Hindlimb muscle (tissue), 1 donor: ENCODE measurements at regions not wholly inside any gene's neighbourhood (a gene's known extent, or its start where the extent isn't known, plus 50 kb on each side); places are given as distances from the start of the nearest gene placed in this dataset.
"Not testable (repeated sequence)": the region's sequence is repeated elsewhere in the genome, so short reads cannot be mapped to it uniquely, and the experiment has no call there.

Source experiments
- DNase-seq: peaks from one replicate; pipeline ENCODE4 v3.0.0-alpha.2; 2013

DNA sequence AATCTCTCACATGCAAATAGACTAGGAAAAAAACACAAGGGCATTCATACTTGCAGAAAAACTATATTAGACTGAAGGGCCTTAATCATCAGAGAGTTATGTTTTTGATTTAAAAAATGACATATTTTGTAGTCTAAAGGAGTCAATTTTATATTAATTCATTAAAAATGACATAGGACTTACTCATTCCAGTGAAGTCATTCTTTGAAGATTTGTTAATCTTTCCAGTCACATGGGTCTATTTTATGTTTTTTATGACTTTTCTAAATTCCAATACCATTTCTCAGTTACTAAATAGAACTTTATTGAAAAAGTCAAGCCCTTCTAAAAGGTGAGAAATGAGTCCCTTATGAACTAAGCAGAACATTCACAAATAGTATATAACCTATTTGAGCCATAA is 743.8 kb upstream of the INTU start:
- no peak for DNase-seq

GRCh38 chr4:126890383-126890782 is 742.4 kb upstream of the INTU start:
- no peak for DNase-seq

DNA sequence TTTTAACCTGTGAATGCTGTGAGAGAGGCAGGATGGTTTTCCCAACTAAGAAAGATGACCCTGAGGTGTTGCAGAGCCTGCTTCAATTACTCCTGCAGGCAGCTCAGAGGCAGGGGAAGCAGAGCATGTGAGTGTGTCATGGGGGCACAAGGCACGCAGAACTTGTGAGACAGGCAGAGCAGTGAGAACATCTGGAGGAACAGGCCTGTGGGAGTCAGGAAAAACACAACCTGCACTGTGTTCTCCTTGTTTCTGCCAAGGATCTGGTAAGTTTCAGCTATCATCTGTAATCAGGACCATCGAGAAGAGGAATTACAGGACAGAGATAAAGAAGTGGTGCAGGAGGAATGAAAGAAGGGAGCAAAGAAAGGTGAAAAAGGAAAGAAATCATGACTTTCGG is 741.8 kb upstream of the INTU start:
- no peak for DNase-seq

DNA sequence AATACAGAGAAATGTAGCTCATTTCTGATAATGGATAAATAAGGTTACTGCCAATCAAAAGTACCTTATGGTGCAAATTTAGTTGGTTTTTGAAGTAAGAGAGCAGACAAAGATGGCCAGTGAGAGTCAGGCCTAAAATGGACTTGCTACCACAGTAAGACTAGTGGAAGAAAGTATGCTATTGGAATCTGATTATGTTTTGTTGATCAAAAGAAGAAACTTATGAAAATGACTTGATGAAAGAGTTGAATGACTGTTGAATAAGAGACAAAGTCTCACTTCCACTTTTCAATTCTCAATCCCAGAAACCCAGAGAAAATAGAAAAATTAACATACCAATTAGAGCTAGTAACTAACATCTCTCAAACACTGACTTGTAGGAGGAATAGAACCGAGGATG is 737.8 kb upstream of the INTU start:
- no peak for DNase-seq

GRCh38 chr4:126895988-126896570 is 736.7 kb upstream of the INTU start:
- DNase-seq = no peak

DNA sequence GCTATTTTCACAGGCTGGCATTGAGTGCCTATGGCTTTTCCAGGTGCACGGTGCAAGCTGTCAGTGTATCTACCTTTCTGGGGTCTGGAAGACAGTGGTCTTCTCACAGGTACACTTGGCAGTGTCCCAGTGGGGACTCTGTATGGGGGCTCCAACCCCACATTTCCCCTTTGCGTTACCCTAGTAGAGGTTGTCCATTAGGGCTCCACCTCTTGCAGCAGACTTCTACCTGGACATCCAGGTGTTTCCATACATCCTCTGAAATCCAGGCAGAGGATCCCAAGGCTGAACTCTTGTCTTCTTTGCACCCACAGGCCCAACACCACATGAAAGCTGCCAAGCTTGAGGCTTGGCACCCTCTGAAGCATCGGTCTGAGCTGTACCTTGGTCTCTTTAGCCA is 735.7 kb upstream of the INTU start:
- DNase-seq = no peak

GRCh38 chr4:126898815-126899214 is 733.9 kb upstream of the INTU start:
- DNase-seq = no peak

DNA sequence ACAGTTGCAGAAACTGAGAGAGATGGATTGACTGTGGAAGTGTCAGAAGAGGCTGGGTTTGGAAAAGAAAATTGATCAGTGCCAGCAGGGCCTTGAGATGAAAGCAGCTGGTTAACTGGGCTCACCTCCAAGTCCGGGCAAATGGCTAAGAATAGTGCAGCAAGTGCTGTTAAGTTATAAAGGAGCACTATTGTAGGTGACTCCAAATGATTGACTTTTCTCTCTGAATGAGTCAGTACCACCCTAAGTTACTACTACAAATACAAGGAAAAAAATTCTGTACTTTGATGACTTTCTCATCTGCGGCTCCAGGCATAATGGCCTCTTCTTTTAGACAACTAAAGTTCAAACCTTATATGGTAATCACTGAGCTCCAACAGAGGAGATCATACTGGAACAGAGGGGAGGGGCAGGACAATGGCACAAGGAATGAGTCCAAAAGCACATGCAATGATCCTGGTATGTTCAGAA is 733.4 kb upstream of the INTU start:
- DNase-seq = peak; percentile 34

DNA sequence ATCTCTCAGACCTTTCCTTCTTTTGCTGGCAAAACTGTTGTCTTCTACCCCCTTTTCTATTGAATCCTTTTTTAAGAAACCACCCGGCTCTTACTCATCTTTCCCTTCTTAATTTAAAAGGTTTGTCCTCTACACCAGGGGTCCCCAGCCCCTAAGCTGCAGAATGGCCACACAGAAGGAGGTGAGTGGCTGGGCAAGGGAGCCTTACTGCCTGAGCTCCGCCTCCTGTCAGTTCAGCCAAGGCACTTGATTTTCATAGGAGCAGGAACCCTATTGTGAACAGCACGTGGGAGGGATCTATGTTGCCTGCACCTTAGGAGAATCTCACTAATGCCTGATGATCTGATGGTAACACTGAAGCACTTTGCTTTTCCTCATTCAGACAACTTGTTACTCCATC is 726.3 kb upstream of the INTU start:
- DNase-seq = no peak

GRCh38 chr4:126907389-126907788 is 725.4 kb upstream of the INTU start:
- DNase-seq = no peak

- DNase-seq = peak; percentile 77
These were observed 716.6 kb upstream of the INTU start for GRCh38 chr4:126916049-126916625.

DNA sequence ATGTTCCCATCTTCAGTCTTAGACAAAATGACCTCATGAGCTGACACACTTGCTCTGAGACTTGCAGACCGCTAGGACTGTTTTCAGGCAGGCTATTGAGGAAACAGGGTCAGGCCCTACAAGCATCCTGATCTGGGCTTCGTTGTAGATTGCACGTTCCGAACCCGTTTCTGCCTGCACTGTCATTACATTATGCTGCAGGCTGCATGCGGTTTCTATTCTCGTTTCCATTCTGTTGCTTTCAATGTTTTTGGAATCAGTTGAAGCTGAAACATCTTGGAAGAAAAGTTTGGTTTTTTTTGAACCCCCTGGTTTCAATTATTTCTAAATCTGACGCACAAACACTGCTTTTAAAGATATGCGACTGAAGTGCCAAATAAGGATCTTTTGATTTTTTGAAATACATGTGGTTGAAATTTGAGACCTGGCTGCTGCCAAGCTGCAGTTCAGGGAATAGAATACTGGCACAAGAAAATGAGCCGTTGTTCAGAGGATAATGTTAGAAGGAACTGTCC is 716.1 kb upstream of the INTU start:
- peak; percentile 80 for DNase-seq

DNA sequence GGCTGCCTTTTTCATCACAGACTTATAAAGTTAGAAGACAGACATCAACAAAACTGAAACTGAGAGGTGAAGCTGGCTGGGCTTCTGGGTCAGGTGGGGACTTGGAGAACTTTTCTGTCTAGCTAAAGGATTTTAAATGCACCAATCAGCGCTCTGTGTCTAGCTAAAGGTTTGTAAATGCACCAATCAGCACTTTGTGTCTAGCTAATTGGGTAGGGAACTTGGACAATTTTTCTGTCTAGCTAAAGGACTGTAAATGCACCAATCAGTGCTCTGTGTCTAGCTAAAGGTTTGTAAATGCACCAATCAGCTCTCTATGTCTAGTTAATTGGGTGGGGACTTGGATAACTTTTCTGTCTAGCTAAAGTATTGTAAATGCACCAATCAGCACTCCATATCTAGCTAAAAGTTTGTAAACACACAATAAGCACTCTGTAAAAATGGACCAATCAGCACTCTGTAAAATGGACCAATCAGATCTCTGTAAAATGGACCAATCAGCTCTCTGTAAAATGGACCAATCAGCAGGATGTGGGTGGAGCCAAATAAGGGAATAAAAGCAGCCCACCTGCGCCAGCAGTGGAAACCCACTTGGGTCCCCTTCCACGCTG is 710.3 kb upstream of the INTU start:
- DNase-seq = not testable (repeated sequence)

DNA sequence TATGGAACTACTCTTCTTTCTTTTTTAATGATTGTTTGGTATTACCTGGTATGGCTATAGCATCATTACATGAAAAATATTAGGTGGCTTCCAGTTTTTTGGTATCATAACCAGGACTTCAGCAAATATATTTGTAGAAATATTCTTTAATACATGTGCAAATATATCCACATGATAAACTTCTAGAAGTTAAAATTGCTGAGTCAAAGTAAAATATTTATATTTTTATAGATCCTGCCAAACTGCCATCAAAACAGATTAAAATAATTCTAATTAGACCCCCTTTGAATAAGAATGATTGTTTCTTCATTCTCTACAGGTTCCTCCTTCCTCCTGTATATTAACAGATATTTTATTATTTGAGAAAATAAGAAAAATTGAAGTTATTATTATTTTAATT is 708.5 kb upstream of the INTU start:
- no peak for DNase-seq

- DNase-seq = not testable (repeated sequence)
These were observed 702.7 kb upstream of the INTU start for GRCh38 chr4:126930059-126930458.

DNA sequence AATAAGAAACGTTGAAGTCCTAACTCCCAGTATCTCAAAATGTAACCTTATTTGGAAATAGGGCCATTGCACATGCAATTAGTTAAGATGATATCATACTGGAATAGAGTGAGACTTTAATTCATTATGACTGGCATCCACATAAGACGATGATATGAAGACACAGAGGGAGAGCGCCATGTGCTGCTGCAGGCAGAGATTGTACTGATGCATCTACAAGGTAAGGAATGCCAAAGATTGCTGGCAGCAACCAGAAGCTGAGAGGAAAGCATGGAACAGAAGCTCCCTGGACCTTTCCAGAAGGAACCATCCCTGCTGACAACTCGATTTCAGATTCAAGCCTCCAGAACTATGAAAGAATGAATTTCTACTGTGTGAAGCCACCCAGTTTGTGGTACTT is 697.0 kb upstream of the INTU start:
- DNase-seq = no peak

DNA sequence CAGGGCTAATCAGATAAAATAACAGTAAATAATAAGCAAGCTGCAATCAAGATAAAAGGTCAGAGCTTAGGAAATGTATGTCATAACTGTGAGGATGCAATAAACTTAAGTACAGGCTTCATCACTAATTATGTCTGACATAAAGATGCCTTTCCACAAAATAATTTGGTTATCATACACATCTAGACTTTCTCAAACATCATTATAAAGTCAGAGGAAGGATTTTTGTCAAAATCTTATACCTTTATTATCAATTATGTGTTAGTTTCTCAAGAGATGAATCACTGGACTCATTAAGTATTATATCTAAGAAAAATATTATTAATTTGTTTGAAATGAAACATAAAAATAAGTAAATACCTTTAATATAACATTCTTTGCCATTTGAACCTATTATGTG is 695.4 kb upstream of the INTU start:
- no peak for DNase-seq

DNA sequence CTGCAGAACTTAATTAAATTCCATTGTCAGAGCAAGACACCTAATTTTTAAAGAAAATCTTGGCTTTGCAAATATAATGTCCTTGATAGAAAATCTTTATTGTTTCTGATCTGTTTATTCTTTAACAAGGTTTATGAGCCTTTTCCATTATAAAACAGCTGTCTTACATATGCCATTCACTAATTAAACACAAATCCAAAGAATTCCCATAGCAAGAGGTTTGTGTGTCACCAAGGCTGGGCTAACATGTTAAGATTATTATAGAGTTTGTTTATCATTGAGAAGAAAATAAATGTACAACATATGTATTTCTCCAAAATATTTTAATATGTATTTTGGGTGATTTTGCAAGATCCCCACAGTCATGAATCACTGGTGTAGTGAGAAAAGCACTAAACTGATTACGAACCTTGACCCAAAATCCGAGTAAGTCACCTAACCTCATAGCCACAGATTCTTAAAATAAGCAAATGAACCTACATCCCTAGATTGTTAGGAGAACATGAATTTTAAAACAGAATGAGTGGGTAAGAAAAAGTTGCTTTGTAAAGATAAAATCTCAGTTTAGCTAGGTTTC is 694.8 kb upstream of the INTU start:
- DNase-seq = no peak

DNA sequence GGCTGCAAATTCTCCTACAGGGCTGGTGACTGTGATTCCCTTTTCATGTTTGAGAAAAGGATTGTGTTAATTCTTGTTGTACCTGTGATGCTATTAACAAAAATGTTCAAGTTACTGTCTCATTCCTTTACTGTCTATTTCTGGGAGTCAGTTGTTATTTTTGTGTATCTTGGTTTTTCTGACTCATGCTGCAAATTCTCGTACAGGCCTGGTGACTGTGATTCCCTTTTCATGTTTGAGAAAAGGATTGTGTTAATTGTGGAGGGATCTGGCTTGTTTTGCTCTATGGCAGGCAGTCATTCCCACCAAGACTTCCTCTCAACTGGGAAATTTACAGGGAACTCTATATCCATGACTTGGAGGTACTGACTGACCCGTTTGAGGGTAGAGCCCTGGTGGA is 693.4 kb upstream of the INTU start:
- no peak for DNase-seq

- no peak for DNase-seq
These were observed 685.2 kb upstream of the INTU start for GRCh38 chr4:126947536-126947935.

- DNase-seq = no peak
These were observed 678.0 kb upstream of the INTU start for GRCh38 chr4:126954537-126955291.

GRCh38 chr4:126955292-126956183 is 677.2 kb upstream of the INTU start:
- DNase-seq = no peak
